Panc1 (cell line): ENCODE measurements at regions not wholly inside any gene's neighbourhood (a gene's known extent, or its start where the extent isn't known, plus 50 kb on each side); places are given as distances from the start of the nearest gene placed in this dataset.

Source experiments
- ATAC-seq: fragments of 200-7000 bp; cut with Tn5 transposase; 2 replicates; pipeline ENCODE4 v1.9.1; 2020; ENCODE audit warnings: mild to moderate bottlenecking, moderate library complexity
- BruUV-seq: library from RNA; stranded (reverse); fragments of 400-500 nt; replicated peaks from 2 replicates; lab custom pipeline; 2021; lab: Mats Ljungman, UMichigan
- CTCF ChIA-PET: fragments of 300-600 bp; sonication (Branson Sonifier 250); formaldehyde crosslinking; loops from one replicate; lab custom pipeline; 2022; ENCODE audit warnings: antibody characterized with exemption; lab: Charles Lee
- POLR2A ChIA-PET: fragments of 300-600 bp; sonication (Branson Sonifier 250); formaldehyde crosslinking; loops from one replicate; lab custom pipeline; 2022; ENCODE audit warnings: antibody characterized with exemption; lab: Charles Lee
- DNase-seq: peaks from one replicate; pipeline ENCODE4 v3.0.0-alpha.2; 2010; ENCODE audit warnings: low read depth, low spot score
- H3K27ac ChIP-seq: 2 replicates; pipeline ENCODE4 v1.5.1; 2011; ENCODE audit warnings: mild to moderate bottlenecking, low read length, inconsistent platforms
- H3K27me3 ChIP-seq: fragments of 200-500 bp; sonication (Bioruptor generic); 2 replicates; pipeline ENCODE4 v1.6.0; 2014; ENCODE audit warnings: low read length, inconsistent platforms; ENCODE audit not compliant: control insufficient read depth, insufficient read depth
- H3K36me3 ChIP-seq: fragments of 200-500 bp; sonication (Bioruptor generic); 2 replicates; pipeline ENCODE4 v1.5.1; 2014; ENCODE audit warnings: inconsistent platforms, mild to moderate bottlenecking, low read length, moderate library complexity; ENCODE audit not compliant: control insufficient read depth, insufficient read depth
- H3K4me1 ChIP-seq: 2 replicates; pipeline ENCODE4 v1.5.1; 2011; ENCODE audit warnings: inconsistent platforms, mild to moderate bottlenecking, low read length, moderate library complexity; ENCODE audit not compliant: control insufficient read depth, insufficient read depth
- H3K4me3 ChIP-seq, 2 experiments: 2 replicates each; pipeline ENCODE4 v1.5.1; 2011 to 2012; ENCODE audit warnings: low read depth in 2 of 2, low read length in 2 of 2, mild to moderate bottlenecking in 2 of 2, inconsistent platforms in 1 of 2, moderate library complexity in 1 of 2
- H3K9me3 ChIP-seq: fragments of 200-500 bp; sonication (Bioruptor generic); 2 replicates; pipeline ENCODE4 v1.5.1; 2014; ENCODE audit warnings: low read depth, mild to moderate bottlenecking, inconsistent platforms, low read length, moderate library complexity; ENCODE audit not compliant: control insufficient read depth, insufficient read depth
- POLR2AphosphoS5 ChIP-seq: IDR thresholded peaks from 2 replicates; pipeline ENCODE4 v1.6.1; 2012; ENCODE audit warnings: mild to moderate bottlenecking, low read depth, low read length, moderate library complexity
- REST ChIP-seq, 2 experiments: IDR thresholded peaks; 2 replicates each; pipeline ENCODE4 v1.6.1; 2011 to 2012; ENCODE audit warnings: low read depth in 2 of 2, control low read depth in 1 of 2, low read length in 1 of 2, mild to moderate bottlenecking in 1 of 2, moderate library complexity in 1 of 2; ENCODE audit not compliant: insufficient read depth in 1 of 2
- SIN3A ChIP-seq: IDR thresholded peaks from 2 replicates; pipeline ENCODE4 v1.6.1; 2012; ENCODE audit warnings: low read depth, mild to moderate bottlenecking, low read length, moderate library complexity, borderline replicate concordance; ENCODE audit not compliant: insufficient read depth
- TCF7L2 ChIP-seq: IDR thresholded peaks from 2 replicates; pipeline ENCODE4 v1.6.1; 2011; ENCODE audit warnings: mild to moderate bottlenecking, low read depth, low read length, inconsistent platforms
- in situ Hi-C: cut with HindIII; loops from 2 replicates; pipeline ENCODE4 v1.10.0; 2016; ENCODE audit warnings: low sequenced_read_pairs, low pct_unique_long_range_greater_than_20kb
- intact Hi-C: fragments of 100-400 bp; cut with micrococcal nuclease; formaldehyde crosslinking; loops from one replicate; pipeline ENCODE4 v1.10.0; 2022; ENCODE audit not compliant: unreplicated experiment
- TF ChIP-seq, protein P1 (sequence below): fragments of 450-650 bp; IDR thresholded peaks from 2 replicates; pipeline ENCODE4 v1.5.1; 2017; ENCODE audit warnings: mild to moderate bottlenecking

- intact Hi-C loops, result no loop called here
- BruUV-seq, result no TSS peak
These were observed 333.8 kb downstream of the PTPRU start for GRCh38 chr1:29569971-29570634.

GRCh38 chr1:29567257-29567656, 330.9 kb downstream of the PTPRU start:
- ChIA-PET POLR2A (no interaction called here), CTCF (no interaction called here)
- TF ChIP-seq SIN3A, result no peak
- TF ChIP-seq, protein P1, sequence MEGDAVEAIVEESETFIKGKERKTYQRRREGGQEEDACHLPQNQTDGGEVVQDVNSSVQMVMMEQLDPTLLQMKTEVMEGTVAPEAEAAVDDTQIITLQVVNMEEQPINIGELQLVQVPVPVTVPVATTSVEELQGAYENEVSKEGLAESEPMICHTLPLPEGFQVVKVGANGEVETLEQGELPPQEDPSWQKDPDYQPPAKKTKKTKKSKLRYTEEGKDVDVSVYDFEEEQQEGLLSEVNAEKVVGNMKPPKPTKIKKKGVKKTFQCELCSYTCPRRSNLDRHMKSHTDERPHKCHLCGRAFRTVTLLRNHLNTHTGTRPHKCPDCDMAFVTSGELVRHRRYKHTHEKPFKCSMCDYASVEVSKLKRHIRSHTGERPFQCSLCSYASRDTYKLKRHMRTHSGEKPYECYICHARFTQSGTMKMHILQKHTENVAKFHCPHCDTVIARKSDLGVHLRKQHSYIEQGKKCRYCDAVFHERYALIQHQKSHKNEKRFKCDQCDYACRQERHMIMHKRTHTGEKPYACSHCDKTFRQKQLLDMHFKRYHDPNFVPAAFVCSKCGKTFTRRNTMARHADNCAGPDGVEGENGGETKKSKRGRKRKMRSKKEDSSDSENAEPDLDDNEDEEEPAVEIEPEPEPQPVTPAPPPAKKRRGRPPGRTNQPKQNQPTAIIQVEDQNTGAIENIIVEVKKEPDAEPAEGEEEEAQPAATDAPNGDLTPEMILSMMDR, result no peak
- TF ChIP-seq REST (IDR thresholded peaks at IDR 0.05; ENCODE audit: insufficient read depth in 1 of 2, low read depth in 2 of 2, low read length in 1 of 2), result no peak
- no peak for TF ChIP-seq TCF7L2
- TF ChIP-seq POLR2AphosphoS5, result no peak
- Histone ChIP-seq H3K27me3 (no peaks in the 10 kb centered on the region), H3K4me1 (no peaks in the 10 kb centered on the region; the same call in none of the 2 replicates), H3K4me3 (no peak overlapping the region), H3K36me3 (no peaks in the 10 kb centered on the region), H3K27ac (no peak overlapping the region), H3K9me3 (peaks cover 21% of the 10 kb centered on the region; the same call in 1 of the 2 replicates)
- intact Hi-C loops, result no loop called here
- in situ Hi-C loops, result no loop called here
- ATAC-seq (no peak), DNase-seq (no peak)
- no TSS peak for BruUV-seq

More at GRCh38 chr1:29569971-29570634, 333.8 kb downstream of the PTPRU start:
- Histone ChIP-seq H3K27me3 (no peaks in the 10 kb centered on the region), H3K4me1 (no peaks in the 10 kb centered on the region; the same call in none of the 2 replicates), H3K4me3 (no peak overlapping the region), H3K36me3 (no peaks in the 10 kb centered on the region), H3K9me3 (peaks cover 8% of the 10 kb centered on the region; the same call in 1 of the 2 replicates), H3K27ac (no peak overlapping the region)
- DNase-seq (peak; percentile 98), ATAC-seq (peak; percentile 98)
- in situ Hi-C loops, result no loop called here
- TF ChIP-seq TCF7L2, result no peak
- TF ChIP-seq, protein P1, result no peak
- no peak for TF ChIP-seq SIN3A
- CTCF ChIA-PET, result no interaction called here
- POLR2A ChIA-PET, result no interaction called here
